ENCODE measurements at regions not wholly inside any gene's neighbourhood (a gene's known extent, or its start where the extent isn't known, plus 50 kb on each side); places are given as distances from the start of the nearest gene placed in this dataset.

DNA sequence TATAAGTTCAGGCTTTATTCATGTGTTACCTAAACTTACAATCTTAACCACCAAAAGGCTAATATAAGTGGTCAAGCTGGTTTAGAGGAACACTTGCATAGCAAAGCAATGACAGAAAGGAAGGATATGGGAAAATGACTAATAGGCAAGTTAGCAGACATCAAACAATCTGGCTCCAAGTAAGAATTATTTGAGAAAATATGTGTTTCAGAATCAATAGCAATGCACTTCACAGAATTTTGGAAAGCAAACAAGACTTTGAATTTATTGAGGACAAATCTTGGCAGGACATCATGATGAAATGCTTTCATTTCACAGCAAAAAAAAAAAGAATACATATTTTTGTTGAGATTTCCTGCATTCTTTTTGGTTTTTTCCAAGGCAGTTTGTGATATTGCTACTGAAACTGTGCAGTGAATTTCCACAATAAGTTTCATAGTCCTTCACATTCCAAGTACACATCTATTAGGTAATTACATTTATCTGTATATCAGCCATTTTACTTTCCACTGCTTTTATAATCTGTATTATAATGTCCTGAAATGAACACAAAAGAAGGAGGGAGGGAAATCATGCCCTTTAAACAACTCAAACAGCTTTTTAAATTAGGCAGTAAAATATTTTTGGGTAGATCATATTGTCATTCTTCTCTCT lies 417.9 kb downstream of the NR2F1-AS1 start:
- no peak for TF ChIP-seq CTCF (IDR thresholded peaks at IDR 0.05; ENCODE audit: low read depth, low read length)
- no peak for TF ChIP-seq EZH2phosphoT487 (IDR thresholded peaks at IDR 0.05; ENCODE audit: low read depth)

Data from OCI-LY3 (cell line).